AG09319 (cell line): ENCODE measurements at regions not wholly inside any gene's neighbourhood (a gene's known extent, or its start where the extent isn't known, plus 50 kb on each side); places are given as distances from the start of the nearest gene placed in this dataset.

Experiments used
- DNase-seq: peaks from one replicate; pipeline ENCODE4 v3.0.0-alpha.2; 2010; ENCODE audit warnings: low read depth; ENCODE audit errors: extremely low read depth
- TF ChIP-seq, protein P1 (sequence below): IDR thresholded peaks from 2 replicates; pipeline ENCODE4 v1.5.1; 2011; ENCODE audit warnings: low read depth, mild to moderate bottlenecking, inconsistent platforms, low read length, moderate library complexity

DNA sequence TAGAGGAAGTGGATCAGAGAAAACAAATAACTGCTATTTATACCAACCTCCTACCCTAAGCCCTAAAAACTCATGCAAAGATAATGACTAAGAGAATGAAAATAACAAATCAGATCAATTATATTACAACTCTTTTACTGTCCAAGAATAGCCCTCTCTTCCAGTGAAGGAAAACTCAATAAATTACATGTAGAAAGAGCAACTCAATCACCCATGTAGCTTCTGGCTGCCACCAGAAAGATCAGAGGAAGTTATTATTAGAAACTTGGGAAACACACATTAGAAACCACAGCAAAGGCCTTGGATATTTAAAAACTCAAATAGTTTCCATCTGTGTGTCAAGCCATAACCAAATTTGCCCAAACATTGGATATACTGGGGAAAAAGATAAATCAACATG lies 134.0 kb upstream of the TARS1 start:
- no peak for DNase-seq
- TF ChIP-seq, protein P1, sequence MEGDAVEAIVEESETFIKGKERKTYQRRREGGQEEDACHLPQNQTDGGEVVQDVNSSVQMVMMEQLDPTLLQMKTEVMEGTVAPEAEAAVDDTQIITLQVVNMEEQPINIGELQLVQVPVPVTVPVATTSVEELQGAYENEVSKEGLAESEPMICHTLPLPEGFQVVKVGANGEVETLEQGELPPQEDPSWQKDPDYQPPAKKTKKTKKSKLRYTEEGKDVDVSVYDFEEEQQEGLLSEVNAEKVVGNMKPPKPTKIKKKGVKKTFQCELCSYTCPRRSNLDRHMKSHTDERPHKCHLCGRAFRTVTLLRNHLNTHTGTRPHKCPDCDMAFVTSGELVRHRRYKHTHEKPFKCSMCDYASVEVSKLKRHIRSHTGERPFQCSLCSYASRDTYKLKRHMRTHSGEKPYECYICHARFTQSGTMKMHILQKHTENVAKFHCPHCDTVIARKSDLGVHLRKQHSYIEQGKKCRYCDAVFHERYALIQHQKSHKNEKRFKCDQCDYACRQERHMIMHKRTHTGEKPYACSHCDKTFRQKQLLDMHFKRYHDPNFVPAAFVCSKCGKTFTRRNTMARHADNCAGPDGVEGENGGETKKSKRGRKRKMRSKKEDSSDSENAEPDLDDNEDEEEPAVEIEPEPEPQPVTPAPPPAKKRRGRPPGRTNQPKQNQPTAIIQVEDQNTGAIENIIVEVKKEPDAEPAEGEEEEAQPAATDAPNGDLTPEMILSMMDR, result no peak

DNA sequence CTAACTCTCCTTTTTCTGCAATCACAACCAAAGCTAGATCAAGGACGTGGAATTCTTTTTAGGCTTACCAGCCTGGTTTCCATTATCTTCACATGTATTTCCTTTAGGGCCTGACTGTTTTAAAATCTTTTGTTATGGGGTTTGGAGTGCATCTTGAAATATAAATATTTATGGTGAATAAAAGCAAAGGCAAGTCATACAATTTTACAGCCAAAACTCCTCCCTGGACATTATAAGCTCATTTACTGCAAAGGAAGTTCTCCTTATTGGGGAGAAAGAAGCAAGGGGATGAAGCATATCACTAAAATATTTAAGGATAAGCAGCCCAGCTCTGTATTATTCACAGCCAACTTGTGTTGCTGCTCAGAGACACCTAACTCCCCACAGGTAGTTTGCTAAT lies 132.2 kb upstream of the TARS1 start:
- DNase-seq, result no peak
- TF ChIP-seq, protein P1, result no peak

DNA sequence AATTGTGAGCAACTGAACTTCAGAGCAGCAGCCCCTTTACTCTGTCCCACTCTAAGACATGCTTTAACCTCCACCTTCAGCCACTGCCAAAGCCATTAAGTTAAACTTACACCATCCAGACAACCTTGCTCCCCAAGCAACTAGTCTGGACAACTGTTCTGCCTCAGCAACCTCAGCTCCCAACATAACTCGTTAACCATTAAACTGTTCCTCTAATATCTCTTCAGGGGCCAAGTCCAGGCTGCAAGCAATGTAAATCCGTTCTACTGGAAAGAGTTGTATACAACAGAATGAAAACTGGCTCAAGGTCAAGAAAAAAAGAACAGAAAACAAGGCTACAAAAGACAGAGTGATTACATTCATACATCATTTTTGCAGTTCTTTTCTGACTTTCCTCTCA lies 131.7 kb upstream of the TARS1 start:
- no peak for DNase-seq
- TF ChIP-seq, protein P1, result no peak

- TF ChIP-seq, protein P1, result no peak
- DNase-seq, result no peak
These were observed 131.0 kb upstream of the TARS1 start for GRCh38 chr5:33309536-33310345.

DNA sequence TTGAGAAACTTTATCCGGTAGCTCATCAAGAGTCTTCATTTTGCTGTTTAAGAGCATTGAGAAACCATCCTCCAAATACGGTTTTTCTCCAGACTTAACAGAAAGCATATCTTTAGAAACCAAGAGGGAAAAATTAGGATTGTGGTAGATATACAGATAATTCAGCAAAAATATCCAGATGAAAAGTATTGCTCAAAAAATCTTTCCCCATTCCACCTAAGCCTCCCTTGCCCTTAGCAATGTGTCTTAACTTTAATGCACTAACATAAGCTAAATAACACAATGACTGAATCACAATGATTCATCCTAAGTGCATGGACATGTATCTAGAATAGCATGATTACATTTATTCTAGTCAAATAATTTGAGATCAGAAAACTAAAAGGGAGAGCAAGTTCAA lies 130.3 kb upstream of the TARS1 start:
- TF ChIP-seq, protein P1, result no peak
- DNase-seq, result no peak

- TF ChIP-seq, protein P1, result no peak
These were observed 128.9 kb upstream of the TARS1 start for GRCh38 chr5:33311893-33312292.

GRCh38 chr5:33312571-33313549 lies 127.9 kb upstream of the TARS1 start:
- TF ChIP-seq, protein P1, result no peak
- DNase-seq, result peak; percentile 72

More at GRCh38 chr5:33311893-33312292, 128.9 kb upstream of the TARS1 start:
- no peak for DNase-seq
